HepG2 (cell line): ENCODE measurements at regions not wholly inside any gene's neighbourhood (a gene's known extent, or its start where the extent isn't known, plus 50 kb on each side); places are given as distances from the start of the nearest gene placed in this dataset.
A peak's percentile ranks its signal among the peaks of the same experiment; 100 is the strongest.

Experiments used
- ARHGAP35 ChIP-seq: sonication (generic); formaldehyde crosslinking; IDR thresholded peaks from 2 replicates; pipeline ENCODE4 v1.9.0; 2022; ENCODE audit warnings: mild to moderate bottlenecking, inconsistent platforms, moderate library complexity, missing genetic modification reagents, borderline replicate concordance
- HDAC1 ChIP-seq: sonication (generic); formaldehyde crosslinking; IDR thresholded peaks from 2 replicates; pipeline ENCODE4 v1.5.1; 2020; ENCODE audit warnings: mild to moderate bottlenecking, missing genetic modification reagents
- HDAC2 ChIP-seq: sonication (generic); formaldehyde crosslinking; IDR thresholded peaks from 2 replicates; pipeline ENCODE4 v1.4.0; 2020; ENCODE audit warnings: missing genetic modification reagents
- MEIS1 ChIP-seq: sonication (generic); formaldehyde crosslinking; IDR thresholded peaks from 2 replicates; pipeline ENCODE4 v1.9.0; 2021; ENCODE audit warnings: mild to moderate bottlenecking, missing genetic modification reagents, moderate library complexity, borderline replicate concordance
- SMC3 ChIP-seq: IDR thresholded peaks from 2 replicates; pipeline ENCODE4 v1.6.1; 2011; ENCODE audit warnings: low read length, improper control_type of control experiment
- SP5 ChIP-seq: IDR thresholded peaks from 2 replicates; pipeline ENCODE4 v1.6.1; 2016; ENCODE audit warnings: low read depth, borderline replicate concordance
- ZBTB40 ChIP-seq, 2 experiments: fragments of 450-650 bp in 1 of 2; sonication (generic) in 1 of 2; formaldehyde crosslinking in 1 of 2; IDR thresholded peaks; 2 replicates each; pipeline versions ENCODE4 v1.6.1 to v1.8.0; 2016 to 2022; ENCODE audit warnings: antibody characterized with exemption in 1 of 2, mild to moderate bottlenecking in 1 of 2, missing genetic modification reagents in 1 of 2
- ZBTB8A ChIP-seq: sonication (generic); formaldehyde crosslinking; IDR thresholded peaks from 2 replicates; pipeline ENCODE4 v1.4.0; 2020; ENCODE audit warnings: mild to moderate bottlenecking, low read depth, missing genetic modification reagents, borderline replicate concordance
- ZNF281 ChIP-seq: sonication (generic); formaldehyde crosslinking; IDR thresholded peaks from 2 replicates; pipeline ENCODE4 v1.4.0; 2020; ENCODE audit warnings: missing genetic modification reagents, borderline replicate concordance
- ZNF615 ChIP-seq: sonication (generic); formaldehyde crosslinking; IDR thresholded peaks from 2 replicates; pipeline ENCODE4 v1.5.0; 2020; ENCODE audit warnings: mild to moderate bottlenecking, missing genetic modification reagents, borderline replicate concordance
- TF ChIP-seq, protein P1 (sequence below): sonication (generic); formaldehyde crosslinking; IDR thresholded peaks from 2 replicates; pipeline ENCODE4 v1.4.0; 2020; ENCODE audit warnings: missing genetic modification reagents, borderline replicate concordance

DNA sequence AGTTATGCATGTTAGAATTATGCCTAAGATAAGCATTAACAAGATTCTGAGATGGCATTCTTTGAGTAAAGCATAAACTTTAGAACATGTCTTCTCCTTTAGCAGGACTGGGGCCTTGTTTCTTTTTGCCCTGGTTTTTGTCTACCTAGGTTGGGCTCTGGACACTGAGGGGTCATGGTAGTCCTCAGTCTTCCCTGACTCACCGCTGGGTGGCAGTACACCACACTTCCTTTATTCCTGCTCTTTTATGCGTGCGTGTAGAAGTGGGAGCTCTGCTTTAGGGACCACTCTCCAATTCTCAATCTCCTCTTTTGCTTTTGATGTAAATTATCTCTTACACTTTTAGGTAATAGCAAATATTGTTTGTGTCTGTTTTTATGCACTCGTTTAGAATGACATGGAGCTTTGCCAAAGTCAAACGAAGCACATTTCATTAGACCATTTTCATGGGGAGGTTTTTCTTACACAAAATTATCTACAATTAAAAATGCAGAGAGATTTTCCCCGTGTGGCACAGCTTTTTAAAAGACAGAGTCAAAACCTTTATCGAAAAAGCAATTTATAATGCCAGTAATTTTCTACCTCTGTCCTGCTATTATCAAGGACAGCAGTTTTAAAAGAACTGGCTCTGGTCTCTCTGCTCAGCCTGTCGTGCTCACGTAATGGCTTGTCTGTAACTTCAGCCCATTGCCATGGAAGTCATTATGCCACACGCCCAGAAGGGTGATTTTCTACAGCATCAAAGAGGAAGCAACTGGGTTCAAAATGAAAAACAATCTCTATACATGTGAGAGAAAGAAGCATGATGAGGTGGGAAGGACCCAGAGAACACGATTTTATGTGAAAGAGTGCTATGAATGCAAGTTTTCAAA is 413.9 kb downstream of the COG6 start (continued):
- peak; percentile 34; the same call in 1 of the 2 replicates for TF ChIP-seq HDAC2 (CRISPR knock-in tag)
- no peak for TF ChIP-seq HDAC1 (CRISPR knock-in tag)
- TF ChIP-seq ZBTB40 (IDR thresholded peaks at IDR 0.05) = no peak
- TF ChIP-seq ZBTB40 (CRISPR knock-in tag; IDR thresholded peaks at IDR 0.05) = no peak
- TF ChIP-seq SP5 = no peak
- TF ChIP-seq, protein P1, sequence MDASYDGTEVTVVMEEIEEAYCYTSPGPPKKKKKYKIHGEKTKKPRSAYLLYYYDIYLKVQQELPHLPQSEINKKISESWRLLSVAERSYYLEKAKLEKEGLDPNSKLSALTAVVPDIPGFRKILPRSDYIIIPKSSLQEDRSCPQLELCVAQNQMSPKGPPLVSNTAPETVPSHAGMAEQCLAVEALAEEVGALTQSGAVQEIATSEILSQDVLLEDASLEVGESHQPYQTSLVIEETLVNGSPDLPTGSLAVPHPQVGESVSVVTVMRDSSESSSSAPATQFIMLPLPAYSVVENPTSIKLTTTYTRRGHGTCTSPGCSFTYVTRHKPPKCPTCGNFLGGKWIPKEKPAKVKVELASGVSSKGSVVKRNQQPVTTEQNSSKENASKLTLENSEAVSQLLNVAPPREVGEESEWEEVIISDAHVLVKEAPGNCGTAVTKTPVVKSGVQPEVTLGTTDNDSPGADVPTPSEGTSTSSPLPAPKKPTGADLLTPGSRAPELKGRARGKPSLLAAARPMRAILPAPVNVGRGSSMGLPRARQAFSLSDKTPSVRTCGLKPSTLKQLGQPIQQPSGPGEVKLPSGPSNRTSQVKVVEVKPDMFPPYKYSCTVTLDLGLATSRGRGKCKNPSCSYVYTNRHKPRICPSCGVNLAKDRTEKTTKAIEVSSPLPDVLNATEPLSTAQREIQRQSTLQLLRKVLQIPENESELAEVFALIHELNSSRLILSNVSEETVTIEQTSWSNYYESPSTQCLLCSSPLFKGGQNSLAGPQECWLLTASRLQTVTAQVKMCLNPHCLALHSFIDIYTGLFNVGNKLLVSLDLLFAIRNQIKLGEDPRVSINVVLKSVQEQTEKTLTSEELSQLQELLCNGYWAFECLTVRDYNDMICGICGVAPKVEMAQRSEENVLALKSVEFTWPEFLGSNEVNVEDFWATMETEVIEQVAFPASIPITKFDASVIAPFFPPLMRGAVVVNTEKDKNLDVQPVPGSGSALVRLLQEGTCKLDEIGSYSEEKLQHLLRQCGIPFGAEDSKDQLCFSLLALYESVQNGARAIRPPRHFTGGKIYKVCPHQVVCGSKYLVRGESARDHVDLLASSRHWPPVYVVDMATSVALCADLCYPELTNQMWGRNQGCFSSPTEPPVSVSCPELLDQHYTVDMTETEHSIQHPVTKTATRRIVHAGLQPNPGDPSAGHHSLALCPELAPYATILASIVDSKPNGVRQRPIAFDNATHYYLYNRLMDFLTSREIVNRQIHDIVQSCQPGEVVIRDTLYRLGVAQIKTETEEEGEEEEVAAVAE = no peak
- TF ChIP-seq MEIS1 (CRISPR knock-in tag) = no peak
- peak; percentile 88 for TF ChIP-seq SMC3
- TF ChIP-seq ZNF615 = no peak
- TF ChIP-seq ZBTB8A (CRISPR knock-in tag) = no peak
- no peak for TF ChIP-seq ARHGAP35 (CRISPR knock-in tag)
- TF ChIP-seq ZNF281 (CRISPR knock-in tag) = no peak
